H1 (cell line): ENCODE measurements at regions not wholly inside any gene's neighbourhood (a gene's known extent, or its start where the extent isn't known, plus 50 kb on each side); places are given as distances from the start of the nearest gene placed in this dataset.

Experiments
- CTCF ChIA-PET: fragments of 300-600 bp; sonication (Branson Sonifier 250); formaldehyde crosslinking; loops from one replicate; lab custom pipeline; 2021; ENCODE audit not compliant: partially characterized antibody; lab: Charles Lee
- POLR2A ChIA-PET: fragments of 300-600 bp; sonication (Branson Sonifier 250); formaldehyde crosslinking; loops from one replicate; lab custom pipeline; 2021; ENCODE audit warnings: inconsistent platforms; ENCODE audit not compliant: partially characterized antibody; lab: Charles Lee
- DNase-seq, 2 experiments: peaks; one replicate each; pipeline versions ENCODE4 v3.0.0 to v3.0.0-alpha.2; 2010 to 2022; ENCODE audit warnings: low spot score in 2 of 2, low read depth in 1 of 2, mixed read lengths in 1 of 2
- FAIRE-seq: peaks from 2 replicates; lab custom pipeline; 2011; peaks lifted over from hg19 to GRCh38; lab: Jason Lieb, UNC
- H2AFZ ChIP-seq: 2 replicates; pipeline ENCODE4 v1.8.1; 2012; ENCODE audit warnings: low read length, inconsistent platforms
- H2AK5ac ChIP-seq: 2 replicates; pipeline ENCODE4 v1.6.1; 2013; ENCODE audit warnings: low read depth, low read length
- H2BK120ac ChIP-seq: replicated peaks from 2 replicates; pipeline ENCODE3; 2013; ENCODE audit warnings: low read depth, low read length, inconsistent platforms
- H2BK12ac ChIP-seq: 2 replicates; pipeline ENCODE4 v1.6.1; 2013; ENCODE audit warnings: low read depth, low read length
- H2BK15ac ChIP-seq: 2 replicates; pipeline ENCODE4 v1.6.1; 2013; ENCODE audit warnings: low read length
- H2BK20ac ChIP-seq: 2 replicates; pipeline ENCODE4 v1.6.1; 2013; ENCODE audit warnings: low read length
- H2BK5ac ChIP-seq: 2 replicates; pipeline ENCODE4 v1.6.1; 2013; ENCODE audit warnings: low read depth, low read length
- H3K14ac ChIP-seq: 2 replicates; pipeline ENCODE4 v1.6.1; 2013; ENCODE audit warnings: inconsistent platforms; ENCODE audit not compliant: insufficient read length
- H3K18ac ChIP-seq: 2 replicates; pipeline ENCODE4 v1.6.1; 2013; ENCODE audit warnings: low read length; ENCODE audit errors: extremely low read depth
- H3K23ac ChIP-seq: 2 replicates; pipeline ENCODE4 v1.6.1; 2013; ENCODE audit warnings: inconsistent platforms; ENCODE audit not compliant: insufficient read length
- H3K23me2 ChIP-seq: 2 replicates; pipeline ENCODE4 v1.6.1; 2013; ENCODE audit warnings: low read depth, low read length
- H3K27ac ChIP-seq: 2 replicates; pipeline ENCODE4 v1.6.1; 2011; ENCODE audit warnings: low read depth, low read length, inconsistent platforms
- H3K27me3 ChIP-seq, 4 experiments: replicated peaks in 1 of 4; 1 replicate in 1 of 4; 2 replicates in 3 of 4; pipeline versions ENCODE4 v1.6.1 to v1.8.1; 2011 to 2013; ENCODE audit warnings: low read length in 3 of 4, mild to moderate bottlenecking in 3 of 4, inconsistent platforms in 2 of 4, mixed read lengths in 2 of 4, moderate library complexity in 1 of 4; ENCODE audit not compliant: control insufficient read depth in 3 of 4, insufficient read depth in 3 of 4; ENCODE audit errors: extremely low read depth in 1 of 4
- H3K36me3 ChIP-seq, 4 experiments: 2 replicates each; pipeline versions ENCODE4 v1.6.1 to v1.8.1; 2011 to 2013; ENCODE audit warnings: mild to moderate bottlenecking in 4 of 4, low read length in 3 of 4, moderate library complexity in 2 of 4, control low read depth in 1 of 4, inconsistent platforms in 1 of 4; ENCODE audit not compliant: insufficient read depth in 4 of 4, control insufficient read depth in 2 of 4
- H3K4ac ChIP-seq: replicated peaks from 2 replicates; pipeline ENCODE3; 2013; ENCODE audit warnings: low read length, low read depth, mixed read lengths, inconsistent platforms; ENCODE audit not compliant: insufficient read length
- H3K4me1 ChIP-seq, 4 experiments: replicated peaks in 1 of 4; 1 replicate in 1 of 4; 2 replicates in 3 of 4; pipeline versions ENCODE4 v1.6.1 to v1.8.1; 2011 to 2013; ENCODE audit warnings: low read length in 3 of 4, inconsistent platforms in 2 of 4, mixed read lengths in 1 of 4; ENCODE audit not compliant: insufficient read depth in 4 of 4, control insufficient read depth in 3 of 4
- H3K4me2 ChIP-seq, 2 experiments: 2 replicates each; pipeline versions ENCODE4 v1.6.1 to v1.8.1; 2011 to 2013; ENCODE audit warnings: low read depth in 2 of 2, low read length in 2 of 2, control low read depth in 1 of 2, inconsistent platforms in 1 of 2, mild to moderate bottlenecking in 1 of 2; ENCODE audit not compliant: insufficient read depth in 1 of 2
- H3K4me3 ChIP-seq, 4 experiments: fragments of 200-600, 300-600 bp in 1 of 4; sonication (generic), shearing (Covaris generic), sonication (Bioruptor Twin) in 1 of 4; 2 replicates each; pipeline versions ENCODE4 v1.5.1 to v1.8.1; 2011 to 2016; ENCODE audit warnings: low read length in 4 of 4, low read depth in 3 of 4, control low read depth in 2 of 4, inconsistent platforms in 2 of 4, mild to moderate bottlenecking in 2 of 4, mixed read lengths in 1 of 4, moderate library complexity in 1 of 4; ENCODE audit not compliant: insufficient read depth in 2 of 4; ENCODE audit errors: extremely low read depth in 1 of 4
- H3K56ac ChIP-seq: replicated peaks from 2 replicates; pipeline ENCODE3; 2013; ENCODE audit warnings: low read depth, mild to moderate bottlenecking, mixed read lengths, low read length, inconsistent platforms; ENCODE audit not compliant: insufficient read length
- H3K79me1 ChIP-seq: 2 replicates; pipeline ENCODE4 v1.6.1; 2013; ENCODE audit warnings: low read depth, low read length, control low read depth
- H3K79me2 ChIP-seq, 2 experiments: 2 replicates each; pipeline versions ENCODE4 v1.6.1 to v1.8.1; 2012 to 2013; ENCODE audit warnings: low read length in 2 of 2, mild to moderate bottlenecking in 2 of 2, inconsistent platforms in 1 of 2; ENCODE audit not compliant: insufficient read depth in 2 of 2, control insufficient read depth in 1 of 2
- H3K9ac ChIP-seq, 4 experiments: replicated peaks in 1 of 4; 1 replicate in 1 of 4; 2 replicates in 3 of 4; pipeline versions ENCODE4 v1.6.1 to v1.8.1; 2011 to 2013; ENCODE audit warnings: low read depth in 3 of 4, low read length in 3 of 4, control low read depth in 2 of 4, mild to moderate bottlenecking in 2 of 4, moderate library complexity in 2 of 4, inconsistent platforms in 1 of 4; ENCODE audit errors: extremely low read depth in 1 of 4
- H3K9me3 ChIP-seq, 2 experiments: 2 replicates each; pipeline versions ENCODE4 v1.6.1 to v1.8.1; 2012 to 2013; ENCODE audit warnings: mild to moderate bottlenecking in 2 of 2, moderate library complexity in 2 of 2, control low read depth in 1 of 2, inconsistent platforms in 1 of 2, low read depth in 1 of 2, low read length in 1 of 2, mixed read lengths in 1 of 2; ENCODE audit not compliant: insufficient read depth in 2 of 2
- H4K20me1 ChIP-seq, 2 experiments: replicated peaks in 1 of 2; 2 replicates each; pipeline versions ENCODE3 to v1.8.1; 2011 to 2013; ENCODE audit warnings: inconsistent platforms in 2 of 2, low read length in 2 of 2, mild to moderate bottlenecking in 1 of 2; ENCODE audit not compliant: insufficient read depth in 2 of 2, control insufficient read depth in 1 of 2
- H4K5ac ChIP-seq: 2 replicates; pipeline ENCODE4 v1.6.1; 2013; ENCODE audit warnings: low read length, low read depth, mixed read lengths, inconsistent platforms; ENCODE audit not compliant: insufficient read length
- H4K8ac ChIP-seq: 2 replicates; pipeline ENCODE4 v1.8.0; 2013; ENCODE audit warnings: mild to moderate bottlenecking, moderate library complexity, low read length, inconsistent platforms; ENCODE audit not compliant: insufficient read depth; ENCODE audit errors: extremely low read depth
- H4K91ac ChIP-seq: replicated peaks from 2 replicates; pipeline ENCODE3; 2013; ENCODE audit warnings: low read length, mixed read lengths, inconsistent platforms; ENCODE audit not compliant: insufficient read length
- BCL11A ChIP-seq, 2 experiments: IDR thresholded peaks; one replicate each; pipeline ENCODE4 v1.6.1; 2011; ENCODE audit warnings: low read depth in 2 of 2, low read length in 2 of 2, mild to moderate bottlenecking in 2 of 2
- CBX8 ChIP-seq: fragments of 300-800, 300-1000 bp; sonication (generic); IDR thresholded peaks from 2 replicates; pipeline ENCODE4 v1.7.1; 2016; ENCODE audit warnings: low read depth, low read length, borderline replicate concordance
- CREB1 ChIP-seq: IDR thresholded peaks from 2 replicates; pipeline ENCODE4 v1.6.1; 2012; ENCODE audit warnings: inconsistent platforms
- CTBP2 ChIP-seq: IDR thresholded peaks from 2 replicates; pipeline ENCODE4 v1.7.0; 2011; ENCODE audit warnings: borderline replicate concordance, mild to moderate bottlenecking, moderate library complexity, mixed read lengths, low read length; ENCODE audit not compliant: insufficient read depth, insufficient read length
- GABPA ChIP-seq: IDR thresholded peaks from 2 replicates; pipeline ENCODE4 v1.6.1; 2011; ENCODE audit warnings: mild to moderate bottlenecking, low read length, moderate library complexity, borderline replicate concordance; ENCODE audit not compliant: insufficient read depth
- GTF2F1 ChIP-seq: IDR thresholded peaks from 2 replicates; pipeline ENCODE4 v1.6.1; 2012; ENCODE audit warnings: low read depth, low read length, improper control_type of control experiment, borderline replicate concordance
- KDM4A ChIP-seq: IDR thresholded peaks from one replicate; pipeline ENCODE4 v1.7.1; 2012; ENCODE audit warnings: low read depth, mild to moderate bottlenecking, moderate library complexity, low read length, inconsistent platforms; ENCODE audit not compliant: severe bottlenecking
- MAFK ChIP-seq: IDR thresholded peaks from 2 replicates; pipeline ENCODE4 v1.6.1; 2012; ENCODE audit warnings: low read depth, mild to moderate bottlenecking, improper control_type of control experiment, low read length
- POLR2AphosphoS5 ChIP-seq: IDR thresholded peaks from 2 replicates; pipeline ENCODE4 v1.6.1; 2011; ENCODE audit warnings: low read depth, low read length
- POU5F1 ChIP-seq: IDR thresholded peaks from 2 replicates; pipeline ENCODE4 v1.6.1; 2011; ENCODE audit warnings: low read depth, mild to moderate bottlenecking, low read length, moderate library complexity
- TAF1 ChIP-seq: IDR thresholded peaks from 2 replicates; pipeline ENCODE4 v1.6.1; 2011; ENCODE audit warnings: mild to moderate bottlenecking, low read depth, low read length
- TAF7 ChIP-seq: optimal IDR thresholded peaks from 2 replicates; pipeline ENCODE3; 2011; ENCODE audit warnings: low read depth, mild to moderate bottlenecking, inconsistent platforms, low read length, moderate library complexity, borderline replicate concordance
- TBP ChIP-seq: IDR thresholded peaks from 2 replicates; pipeline ENCODE4 v1.6.1; 2011; ENCODE audit warnings: low read depth, low read length, improper control_type of control experiment
- TCF12 ChIP-seq: IDR thresholded peaks from 2 replicates; pipeline ENCODE4 v1.6.1; 2011; ENCODE audit warnings: low read depth, mild to moderate bottlenecking, low read length
- WGBS, 2 experiments: shearing (Covaris generic) in 1 of 2; methylation state at CpG; one replicate each; pipeline versions ENCODE4 v1.1.6 to v1.1.7; 2013 to 2015; ENCODE audit warnings: low lambda C conversion rate in 2 of 2, mixed read lengths in 2 of 2, inconsistent platforms in 1 of 2, low coverage in 1 of 2, missing lambda C conversion rate in 1 of 2; ENCODE audit not compliant: insufficient replicate concordance in 2 of 2, insufficient coverage in 1 of 2, insufficient read length in 1 of 2; ENCODE audit errors: extremely low coverage in 1 of 2, missing lambda C conversion rate in 1 of 2; 5-methylcytosine and 5-hydroxymethylcytosine counted together
- TF ChIP-seq, protein P1 (sequence below): IDR thresholded peaks from 2 replicates; pipeline ENCODE4 v1.6.1; 2011; ENCODE audit warnings: low read length, improper control_type of control experiment

DNA sequence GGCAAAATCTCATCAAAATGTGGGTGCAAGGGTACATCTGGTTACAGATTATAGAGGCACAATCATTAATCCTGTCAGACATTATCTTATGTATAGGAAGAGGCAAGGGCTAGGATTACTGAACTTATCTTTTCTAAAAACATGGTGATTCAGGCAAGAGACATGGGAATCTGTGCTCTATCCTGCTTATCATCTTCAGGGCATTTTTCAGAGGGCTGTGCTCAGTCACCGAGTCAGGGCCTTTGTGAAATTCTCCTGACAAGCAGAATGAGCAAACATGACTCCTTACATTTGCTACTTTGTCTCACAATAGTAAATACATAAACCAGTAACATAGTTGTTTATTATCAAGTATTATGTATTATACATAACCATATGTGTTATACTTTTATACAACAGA lies 84.2 kb upstream of the KCTD8 start:
- Histone ChIP-seq H3K4ac (no peak overlapping the region), H4K8ac (no peak overlapping the region), H2BK120ac (no peak overlapping the region), H4K20me1 (no peaks in the 10 kb centered on the region), H3K79me1 (no peaks in the 10 kb centered on the region), H3K56ac (no peak overlapping the region), H3K27me3 (no peaks in the 10 kb centered on the region), H3K14ac (no peak overlapping the region), H3K18ac (no peak overlapping the region), H3K79me2 (no peaks in the 10 kb centered on the region), H3K4me3 (no peak overlapping the region), H3K23ac (no peak overlapping the region), H2BK5ac (no peak overlapping the region), H2AK5ac (no peak overlapping the region), H2BK20ac (no peak overlapping the region), H3K36me3 (no peaks in the 10 kb centered on the region), H3K9ac (no peak overlapping the region), H4K5ac (no peak overlapping the region), H3K4me2 (no peak overlapping the region), H3K27ac (no peak overlapping the region), H4K91ac (no peak overlapping the region), H3K9me3 (no peaks in the 10 kb centered on the region), H3K4me1 (no peaks in the 10 kb centered on the region), H3K23me2 (no peaks in the 10 kb centered on the region), H2BK12ac (no peak overlapping the region), H2BK15ac (no peak overlapping the region), H2AFZ (no peak overlapping the region)
- POLR2A ChIA-PET: no interaction called here
- CTCF ChIA-PET: no interaction called here
- FAIRE-seq (no peak), DNase-seq (no peak)
- 85% methylated on average over 1 of the region's 1 CpG; no CpG with 5 or more reads in 1 of the 2 experiments for WGBS, 2 experiments
- no peak for TF ChIP-seq CREB1
- no peak for TF ChIP-seq POU5F1
- TF ChIP-seq GABPA: no peak
- TF ChIP-seq TAF1: no peak
- TF ChIP-seq CTBP2: no peak
- TF ChIP-seq GTF2F1: no peak
- TF ChIP-seq, protein P1, sequence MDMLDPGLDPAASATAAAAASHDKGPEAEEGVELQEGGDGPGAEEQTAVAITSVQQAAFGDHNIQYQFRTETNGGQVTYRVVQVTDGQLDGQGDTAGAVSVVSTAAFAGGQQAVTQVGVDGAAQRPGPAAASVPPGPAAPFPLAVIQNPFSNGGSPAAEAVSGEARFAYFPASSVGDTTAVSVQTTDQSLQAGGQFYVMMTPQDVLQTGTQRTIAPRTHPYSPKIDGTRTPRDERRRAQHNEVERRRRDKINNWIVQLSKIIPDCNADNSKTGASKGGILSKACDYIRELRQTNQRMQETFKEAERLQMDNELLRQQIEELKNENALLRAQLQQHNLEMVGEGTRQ: no peak
- TF ChIP-seq KDM4A: no peak
- TF ChIP-seq BCL11A (IDR thresholded peaks at IDR 0.05; ENCODE audit: low read depth in 2 of 2, low read length in 2 of 2): no peak
- TF ChIP-seq TBP: no peak
- TF ChIP-seq MAFK: no peak
- TF ChIP-seq TCF12: no peak
- no peak for TF ChIP-seq CBX8
- TF ChIP-seq TAF7: no peak
- no peak for TF ChIP-seq POLR2AphosphoS5
